Epidermal melanocyte (primary cell): ENCODE measurements at regions not wholly inside any gene's neighbourhood (a gene's known extent, or its start where the extent isn't known, plus 50 kb on each side); places are given as distances from the start of the nearest gene placed in this dataset.
A peak's percentile ranks its signal among the peaks of the same experiment; 100 is the strongest.

Experiments
- DNase-seq: peaks from one replicate; pipeline ENCODE4 v3.0.0; 2011; ENCODE audit warnings: low spot score; ENCODE audit not compliant: insufficient read length

GRCh38 chr2:105455488-105456003, 56.7 kb upstream of the FHL2 start:
- DNase-seq: peak; percentile 79

DNA sequence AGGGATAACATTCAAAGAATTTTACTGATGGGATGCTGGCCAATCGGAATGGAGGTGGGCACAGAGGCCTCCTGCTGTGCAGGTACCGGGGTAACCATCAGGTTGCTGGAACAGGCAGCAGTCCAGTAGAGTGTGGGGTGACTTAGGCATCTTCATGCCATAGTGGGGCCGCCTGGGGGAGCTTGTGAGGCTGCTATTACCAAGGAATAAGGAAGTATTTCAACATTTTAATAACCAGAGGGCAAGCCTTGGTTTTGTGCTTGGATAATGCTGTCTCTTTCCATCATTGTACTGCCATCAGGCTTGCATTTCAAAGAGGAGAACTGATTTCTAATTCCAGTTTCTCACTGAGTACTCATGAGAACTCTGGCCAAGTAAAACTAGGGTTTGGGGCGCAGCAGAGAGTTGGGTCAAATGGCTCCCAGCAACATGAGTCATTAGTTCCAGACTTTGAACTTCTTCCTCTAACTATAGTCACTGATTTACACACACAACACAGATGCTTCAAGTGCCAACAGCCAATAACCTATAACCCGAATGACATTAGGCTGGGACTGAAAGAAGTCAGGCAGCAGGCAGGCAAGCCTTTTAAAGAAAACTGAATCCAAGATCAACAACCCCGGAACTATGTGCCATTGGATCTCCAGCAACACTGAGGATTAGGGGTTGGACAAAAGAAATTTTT, 56.1 kb upstream of the FHL2 start:
- DNase-seq: no peak

- DNase-seq: no peak
Observed at GRCh38 chr2:105451571-105452166, 52.8 kb upstream of the FHL2 start.

DNA sequence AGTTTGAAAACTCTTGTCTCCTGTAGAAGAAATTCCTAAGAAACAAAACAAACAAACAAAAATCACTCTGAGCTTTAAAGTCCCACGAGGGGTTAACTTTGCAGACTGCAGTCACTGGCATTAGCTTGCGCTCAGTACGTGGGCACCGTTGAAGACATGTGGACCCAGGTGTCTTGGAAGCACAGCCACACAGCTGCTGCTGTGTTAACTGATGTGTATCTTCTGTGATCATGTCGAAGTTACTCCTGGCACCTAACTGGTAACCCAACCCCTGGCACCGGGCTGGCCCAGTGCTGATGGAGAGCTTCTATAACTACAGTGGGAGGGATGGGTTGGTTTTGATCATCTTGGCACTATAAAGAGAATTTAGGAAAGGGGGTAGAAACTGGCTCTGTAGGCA, 51.6 kb upstream of the FHL2 start:
- DNase-seq: no peak

GRCh38 chr2:105449076-105449475, 50.2 kb upstream of the FHL2 start:
- no peak for DNase-seq
